ENCODE measurements at regions not wholly inside any gene's neighbourhood (a gene's known extent, or its start where the extent isn't known, plus 50 kb on each side); places are given as distances from the start of the nearest gene placed in this dataset.

DNA sequence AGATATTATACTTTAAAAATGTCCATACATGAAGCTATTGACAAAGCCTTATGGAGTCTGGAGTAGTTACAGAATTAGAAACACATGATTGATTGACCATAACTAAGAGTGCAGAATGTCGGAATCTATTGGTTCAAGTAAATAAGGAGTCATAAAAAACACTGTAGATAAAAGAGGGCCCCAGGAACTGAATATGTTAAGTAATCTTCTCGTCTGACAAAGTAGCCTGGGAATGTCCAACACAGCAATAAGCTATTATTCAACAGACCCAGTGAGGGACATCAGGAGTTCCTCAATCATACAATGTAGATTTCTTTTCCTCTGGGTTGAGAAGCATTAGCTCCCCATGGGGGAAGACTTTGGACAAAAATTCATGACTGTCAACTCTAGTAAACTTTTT is 782.0 kb downstream of the SUGCT start:
- TF ChIP-seq, protein P1, sequence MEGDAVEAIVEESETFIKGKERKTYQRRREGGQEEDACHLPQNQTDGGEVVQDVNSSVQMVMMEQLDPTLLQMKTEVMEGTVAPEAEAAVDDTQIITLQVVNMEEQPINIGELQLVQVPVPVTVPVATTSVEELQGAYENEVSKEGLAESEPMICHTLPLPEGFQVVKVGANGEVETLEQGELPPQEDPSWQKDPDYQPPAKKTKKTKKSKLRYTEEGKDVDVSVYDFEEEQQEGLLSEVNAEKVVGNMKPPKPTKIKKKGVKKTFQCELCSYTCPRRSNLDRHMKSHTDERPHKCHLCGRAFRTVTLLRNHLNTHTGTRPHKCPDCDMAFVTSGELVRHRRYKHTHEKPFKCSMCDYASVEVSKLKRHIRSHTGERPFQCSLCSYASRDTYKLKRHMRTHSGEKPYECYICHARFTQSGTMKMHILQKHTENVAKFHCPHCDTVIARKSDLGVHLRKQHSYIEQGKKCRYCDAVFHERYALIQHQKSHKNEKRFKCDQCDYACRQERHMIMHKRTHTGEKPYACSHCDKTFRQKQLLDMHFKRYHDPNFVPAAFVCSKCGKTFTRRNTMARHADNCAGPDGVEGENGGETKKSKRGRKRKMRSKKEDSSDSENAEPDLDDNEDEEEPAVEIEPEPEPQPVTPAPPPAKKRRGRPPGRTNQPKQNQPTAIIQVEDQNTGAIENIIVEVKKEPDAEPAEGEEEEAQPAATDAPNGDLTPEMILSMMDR (IDR thresholded peaks at IDR 0.05) = no peak
- no peak for TF ChIP-seq POLR2A (IDR thresholded peaks at IDR 0.05)
